Posterior vena cava (tissue), 2 donors: ENCODE measurements at regions not wholly inside any gene's neighbourhood (a gene's known extent, or its start where the extent isn't known, plus 50 kb on each side); places are given as distances from the start of the nearest gene placed in this dataset.
A peak's percentile ranks its signal among the peaks of the same experiment; 100 is the strongest.

Source experiments
- DNase-seq: peaks from one replicate; pipeline ENCODE4 v3.0.0-alpha.2; 2020; ENCODE audit warnings: low spot score
- intact Hi-C, 2 donors: fragments of 100-400 bp; cut with DNase I; formaldehyde crosslinking; loops; one replicate each; pipeline versions ENCODE4 v1.14.1 to v1.14.2; 2022 to 2023
- donor health status: DM: yes; HTN: yes; CAD: no.
- donor health status: DM: yes; HTN: yes; CAD: no.

- no peak for DNase-seq
Observed at GRCh38 chr2:234292205-234292961, 204.5 kb downstream of the ARL4C start.

GRCh38 chr2:234291765-234292204, 205.1 kb downstream of the ARL4C start:
- no peak for DNase-seq
- intact Hi-C loops, result no loop called here

More at GRCh38 chr2:234292205-234292961, 204.5 kb downstream of the ARL4C start:
- intact Hi-C loops, result no loop called here

GRCh38 chr2:234290671-234291070, 206.2 kb downstream of the ARL4C start:
- intact Hi-C loops, result no loop called here
- no peak for DNase-seq

GRCh38 chr2:234289834-234290590, 206.9 kb downstream of the ARL4C start:
- no peak for DNase-seq
- intact Hi-C loops, result no loop called here

DNA sequence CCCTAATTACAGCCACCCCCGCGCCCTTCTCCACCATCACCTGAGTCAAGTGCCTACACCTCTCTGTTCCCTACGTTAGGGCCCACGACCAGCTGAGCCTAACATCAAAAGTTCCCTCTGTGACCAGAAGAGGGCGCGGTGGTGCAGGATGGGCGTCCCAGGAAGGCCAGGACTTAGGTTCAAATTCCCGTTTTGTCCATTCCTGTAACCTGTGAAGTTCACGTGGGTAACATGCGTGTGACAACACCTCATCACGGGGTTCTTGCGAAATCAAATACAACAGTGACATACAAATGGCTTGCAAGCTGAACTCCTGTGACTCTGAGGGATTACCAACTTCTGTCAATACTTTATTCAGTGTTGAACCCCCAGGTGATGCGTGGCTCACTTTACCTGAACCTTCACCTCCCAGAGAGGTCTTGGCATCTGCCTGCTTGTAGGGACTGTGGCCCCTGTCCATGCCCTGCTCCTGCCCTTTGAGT, 207.9 kb downstream of the ARL4C start:
- intact Hi-C loops, result no loop called here
- DNase-seq, result peak; percentile 88

DNA sequence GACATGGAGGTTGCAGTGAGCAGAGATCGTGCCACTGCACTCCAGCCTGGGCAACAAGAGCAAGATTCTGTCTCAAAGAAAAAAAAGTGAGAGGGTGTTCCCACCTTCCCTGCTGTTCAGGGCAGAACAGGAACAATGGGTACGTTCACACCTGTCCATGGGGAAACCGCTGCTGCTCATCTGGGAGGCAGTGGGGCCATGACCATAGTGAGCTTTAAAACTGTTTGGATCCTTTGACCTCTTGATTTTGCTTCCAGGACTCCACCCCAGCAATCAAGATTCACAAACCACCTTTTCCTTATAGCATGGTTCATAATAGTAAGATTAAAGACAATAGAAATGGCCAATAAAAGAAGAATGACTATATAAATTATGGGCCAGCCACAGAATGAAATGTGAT, 209.2 kb downstream of the ARL4C start:
- intact Hi-C loops, result no loop called here
- DNase-seq, result no peak

GRCh38 chr2:234286956-234287355, 209.9 kb downstream of the ARL4C start:
- DNase-seq, result no peak
- intact Hi-C loops, result no loop called here

DNA sequence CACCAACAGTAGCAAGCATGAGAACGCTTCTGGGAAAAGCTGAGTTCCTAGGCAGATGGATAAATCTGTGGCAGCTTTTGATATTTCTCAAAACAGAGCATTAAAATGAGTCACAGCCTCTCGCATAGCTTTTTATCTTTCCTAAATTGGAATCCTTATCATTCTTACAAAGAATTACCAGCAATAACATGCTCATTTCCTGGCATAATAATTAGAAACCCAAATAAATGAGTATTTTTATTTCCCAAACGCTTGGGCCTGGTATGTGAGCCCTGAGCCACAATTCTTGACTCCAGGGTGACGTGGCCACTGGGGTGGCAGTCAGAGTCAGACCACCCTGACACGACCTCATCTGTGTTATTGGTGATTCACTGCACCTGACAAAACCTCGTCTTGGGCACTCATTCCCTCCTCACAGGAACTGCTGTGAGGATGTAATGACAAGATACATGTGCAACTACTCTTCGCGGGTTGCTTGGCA, 210.7 kb downstream of the ARL4C start:
- no peak for DNase-seq
- intact Hi-C loops, result no loop called here

- intact Hi-C loops, result no loop called here
- DNase-seq, result no peak
Observed at GRCh38 chr2:234285541-234285940, 211.3 kb downstream of the ARL4C start.

GRCh38 chr2:234279637-234280036, 217.2 kb downstream of the ARL4C start:
- DNase-seq, result no peak
- intact Hi-C loops, result loop anchor here in 1 of 2 donors (2.0 kb wide), 1 partner anchor 31 kb away; no protein-coding TSS in a partner anchor

DNA sequence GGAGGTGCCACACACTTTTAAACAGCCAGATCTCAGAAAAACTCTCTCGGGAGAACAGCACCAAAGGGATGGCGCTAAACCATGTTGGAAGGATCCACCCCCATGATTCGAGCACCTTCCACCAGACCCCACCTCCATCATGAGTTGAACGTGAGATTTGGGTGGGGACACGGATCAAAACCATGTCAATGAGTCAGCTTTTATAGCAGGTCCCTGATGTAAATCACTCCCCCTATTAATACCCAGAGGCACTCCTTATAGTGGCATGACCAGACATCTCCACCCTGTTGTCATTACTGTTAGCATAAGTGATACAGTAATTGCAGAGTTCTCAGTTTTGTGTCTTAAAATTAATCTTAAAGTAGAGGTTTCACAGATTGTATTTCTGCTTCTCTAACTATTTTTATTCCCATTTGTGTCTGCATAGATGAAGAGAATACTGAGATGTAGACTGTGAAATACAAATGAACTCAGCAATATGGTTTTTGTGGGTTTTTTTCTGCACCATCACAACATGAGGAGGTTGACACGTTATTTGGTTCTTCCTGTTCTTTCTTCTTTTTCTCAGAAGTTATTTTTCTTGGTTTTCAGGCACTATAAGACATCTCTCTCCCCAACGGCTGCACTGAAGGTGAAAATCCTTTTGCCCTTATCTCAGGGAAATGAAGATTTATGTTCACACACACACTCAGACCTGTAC, 218.2 kb downstream of the ARL4C start:
- intact Hi-C loops, result loop anchor here in 1 of 2 donors (2.0 kb wide), 1 partner anchor 30 kb away; no protein-coding TSS in a partner anchor
- DNase-seq, result no peak

DNA sequence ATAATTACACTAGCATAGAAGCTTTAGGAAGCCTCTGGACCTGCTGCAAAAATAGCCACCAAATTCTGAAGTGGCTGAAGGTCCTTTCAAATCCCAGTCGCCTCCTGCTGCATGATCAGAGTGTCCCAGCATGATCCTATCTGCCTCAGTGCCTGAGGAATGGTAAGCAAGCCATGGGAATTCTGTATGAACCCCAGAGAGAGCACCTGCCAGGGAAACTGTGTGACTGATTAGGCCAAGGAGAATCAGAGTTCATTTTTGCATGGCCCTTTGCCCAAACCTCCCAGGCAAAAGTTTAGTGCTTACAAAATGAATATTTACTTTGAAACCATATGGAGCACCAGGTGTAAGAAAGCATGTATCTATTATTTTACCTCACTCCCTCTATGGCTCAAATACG, 221.4 kb downstream of the ARL4C start:
- DNase-seq, result no peak
- intact Hi-C loops, result no loop called here

DNA sequence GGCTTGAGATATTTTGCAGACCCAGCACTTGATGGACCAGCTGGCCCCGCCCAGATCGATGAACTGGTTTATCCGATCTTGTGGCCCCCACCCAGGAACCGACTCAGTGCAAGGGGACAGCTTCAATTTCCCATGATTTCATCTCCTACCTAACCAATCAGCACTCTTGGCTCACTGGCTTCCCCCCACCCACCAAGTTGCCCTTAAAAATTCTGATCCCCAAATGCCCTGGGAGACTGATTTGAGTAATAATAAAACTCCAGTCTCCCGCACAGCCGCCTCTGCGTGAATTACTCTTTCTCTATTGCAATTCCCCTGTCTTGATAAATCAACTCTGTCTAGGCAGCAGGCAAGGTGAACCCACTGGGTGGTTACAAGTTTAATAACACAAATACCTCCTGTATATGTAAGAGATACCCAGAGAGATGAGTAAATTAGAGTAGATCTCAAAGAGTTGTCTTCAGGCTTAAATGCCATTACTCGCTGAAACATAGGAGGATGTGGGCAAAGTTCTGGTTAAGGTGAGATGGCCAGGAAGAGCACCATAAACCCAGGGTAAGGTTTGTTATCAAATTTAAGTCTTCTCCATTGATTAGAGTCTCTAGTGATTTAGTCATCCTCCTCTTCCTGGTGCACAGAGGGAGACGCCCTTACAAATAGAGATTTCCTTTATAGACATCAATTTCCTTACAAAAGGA, 222.8 kb downstream of the ARL4C start:
- no peak for DNase-seq
- intact Hi-C loops, result loop anchor here in 1 of 2 donors (5.0 kb wide), 1 partner anchor 1627 kb away; no protein-coding TSS in a partner anchor

GRCh38 chr2:234272069-234272850, 221.8 kb downstream of the SPP2 start:
- no peak for DNase-seq
- intact Hi-C loops, result loop anchor here in 1 of 2 donors (5.0 kb wide), 1 partner anchor 1625 kb away; no protein-coding TSS in a partner anchor

- intact Hi-C loops, result loop anchor here in 1 of 2 donors (5.0 kb wide), 1 partner anchor 1624 kb away; no protein-coding TSS in a partner anchor
- no peak for DNase-seq
Observed at GRCh38 chr2:234271338-234271737, 220.8 kb downstream of the SPP2 start.

DNA sequence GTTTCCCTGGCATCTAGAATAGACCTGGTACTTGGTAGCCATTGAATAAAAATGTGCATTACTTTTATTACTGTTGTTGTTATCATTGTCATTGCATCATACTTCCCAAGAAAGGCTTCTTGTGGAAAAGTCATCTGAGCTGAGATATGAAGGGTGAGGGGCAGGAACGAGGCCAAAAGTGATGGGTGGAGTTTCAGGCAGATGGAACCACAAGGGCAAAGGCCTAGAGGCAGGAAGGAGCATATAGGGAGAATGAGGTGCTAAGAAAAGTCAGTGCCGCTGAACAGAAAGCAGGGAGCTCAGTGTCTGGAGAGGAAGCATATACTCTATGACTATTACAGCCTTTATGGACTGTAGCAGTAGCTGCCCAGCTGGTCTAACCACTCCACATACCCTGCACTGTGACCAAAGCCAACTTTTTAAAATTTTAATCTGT, 219.3 kb downstream of the SPP2 start:
- intact Hi-C loops, result loop anchor here in 1 of 2 donors (5.0 kb wide), 1 partner anchor 1622 kb away; no protein-coding TSS in a partner anchor
- DNase-seq, result no peak

DNA sequence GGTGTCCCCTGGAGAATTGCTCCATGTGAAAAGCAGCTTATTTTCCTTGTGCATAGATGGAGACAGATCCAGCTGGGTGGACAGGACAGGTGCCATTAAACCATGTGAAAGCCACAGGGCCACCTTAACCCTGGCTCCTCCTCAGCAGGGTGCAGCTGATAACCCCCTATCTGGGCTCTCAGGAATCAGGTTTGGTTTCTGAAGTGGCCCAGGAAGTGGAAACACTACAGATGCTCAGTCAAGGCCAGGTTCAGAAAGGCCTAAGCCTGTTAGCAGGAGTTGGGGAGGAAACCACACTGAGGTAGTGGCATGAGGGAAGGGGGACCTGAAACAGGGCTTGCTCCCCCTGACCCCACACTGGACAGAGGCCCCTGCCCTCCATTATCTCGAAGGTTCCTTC, 217.0 kb downstream of the SPP2 start:
- intact Hi-C loops, result no loop called here
- no peak for DNase-seq

GRCh38 chr2:234266952-234267351, 216.4 kb downstream of the SPP2 start:
- intact Hi-C loops, result no loop called here

More at GRCh38 chr2:234266952-234267351, 216.4 kb downstream of the SPP2 start:
- no peak for DNase-seq
